HEK293T (cell line): ENCODE measurements at regions not wholly inside any gene's neighbourhood (a gene's known extent, or its start where the extent isn't known, plus 50 kb on each side); places are given as distances from the start of the nearest gene placed in this dataset.

Experiments used
- ARNT ChIP-seq: fragments of 450-650 bp; IDR thresholded peaks from 2 replicates; pipeline ENCODE4 v1.6.1; 2017; ENCODE audit warnings: mild to moderate bottlenecking
- BHLHE40 ChIP-seq: fragments of 450-650 bp; IDR thresholded peaks from 2 replicates; pipeline ENCODE4 v1.6.1; 2016; ENCODE audit warnings: mild to moderate bottlenecking, moderate library complexity, borderline replicate concordance
- ELF4 ChIP-seq: fragments of 450-650 bp; IDR thresholded peaks from 2 replicates; pipeline ENCODE4 v1.6.1; 2017; ENCODE audit warnings: antibody characterized with exemption
- FOXM1 ChIP-seq: fragments of 450-650 bp; IDR thresholded peaks from 2 replicates; pipeline ENCODE4 v1.6.1; 2017; ENCODE audit warnings: mild to moderate bottlenecking, borderline replicate concordance
- HDGF ChIP-seq: fragments of 450-650 bp; IDR thresholded peaks from 2 replicates; pipeline ENCODE4 v1.6.1; 2017; ENCODE audit warnings: antibody characterized with exemption, borderline replicate concordance
- L3MBTL2 ChIP-seq: fragments of 450-650 bp; conservative IDR thresholded peaks from 2 replicates; pipeline ENCODE4 v1.6.1; 2016; ENCODE audit warnings: mild to moderate bottlenecking
- LEF1 ChIP-seq: fragments of 450-650 bp; IDR thresholded peaks from 2 replicates; pipeline ENCODE4 v1.6.1; 2017; ENCODE audit warnings: mild to moderate bottlenecking, borderline replicate concordance
- NFRKB ChIP-seq: fragments of 450-650 bp; IDR thresholded peaks from 2 replicates; pipeline ENCODE4 v1.6.1; 2016; ENCODE audit warnings: mild to moderate bottlenecking, moderate library complexity
- SP1 ChIP-seq: fragments of 450-650 bp; IDR thresholded peaks from 2 replicates; pipeline ENCODE4 v1.6.1; 2017
- SUZ12 ChIP-seq: fragments of 450-650 bp; IDR thresholded peaks from 2 replicates; pipeline ENCODE4 v1.6.1; 2016; ENCODE audit warnings: mild to moderate bottlenecking
- TARDBP ChIP-seq: fragments of 450-650 bp; IDR thresholded peaks from 2 replicates; pipeline ENCODE4 v1.6.1; 2016
- ZNF384 ChIP-seq: fragments of 450-650 bp; IDR thresholded peaks from 2 replicates; pipeline ENCODE4 v1.6.1; 2016
- TF ChIP-seq, protein P1 (sequence below): fragments of 450-650 bp; IDR thresholded peaks from 2 replicates; pipeline ENCODE4 v1.6.1; 2016

- TF ChIP-seq SP1 (no peak), NFRKB (no peak), ZNF384 (no peak), L3MBTL2 (no peak), LEF1 (no peak), ARNT (no peak), FOXM1 (no peak), BHLHE40 (no peak), TARDBP (no peak), SUZ12 (no peak), ELF4 (no peak), HDGF (no peak)
- TF ChIP-seq, protein P1, sequence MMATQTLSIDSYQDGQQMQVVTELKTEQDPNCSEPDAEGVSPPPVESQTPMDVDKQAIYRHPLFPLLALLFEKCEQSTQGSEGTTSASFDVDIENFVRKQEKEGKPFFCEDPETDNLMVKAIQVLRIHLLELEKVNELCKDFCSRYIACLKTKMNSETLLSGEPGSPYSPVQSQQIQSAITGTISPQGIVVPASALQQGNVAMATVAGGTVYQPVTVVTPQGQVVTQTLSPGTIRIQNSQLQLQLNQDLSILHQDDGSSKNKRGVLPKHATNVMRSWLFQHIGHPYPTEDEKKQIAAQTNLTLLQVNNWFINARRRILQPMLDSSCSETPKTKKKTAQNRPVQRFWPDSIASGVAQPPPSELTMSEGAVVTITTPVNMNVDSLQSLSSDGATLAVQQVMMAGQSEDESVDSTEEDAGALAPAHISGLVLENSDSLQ = no peak
These were observed 262.6 kb downstream of the EN1 start for GRCh38 chr2:118584877-118585276.
